Fibroblast of villous mesenchyme (primary cell): ENCODE measurements at regions not wholly inside any gene's neighbourhood (a gene's known extent, or its start where the extent isn't known, plus 50 kb on each side); places are given as distances from the start of the nearest gene placed in this dataset.

Experiments
- DNase-seq: peaks from one replicate; pipeline ENCODE4 v3.0.0-alpha.2; 2010; ENCODE audit warnings: low read depth
- H3K4me3 ChIP-seq: 2 replicates; pipeline ENCODE4 v1.5.1; 2011; ENCODE audit warnings: low read depth, mild to moderate bottlenecking, low read length
- CTCF ChIP-seq: IDR thresholded peaks from 2 replicates; pipeline ENCODE4 v1.5.1; 2012; ENCODE audit warnings: low read depth, mild to moderate bottlenecking, low read length; ENCODE audit not compliant: insufficient read depth

- DNase-seq, result no peak
- H3K4me3 ChIP-seq, result no peak overlapping the region
- TF ChIP-seq CTCF, result no peak
These were observed 137.2 kb downstream of the SPP2 start for GRCh38 chr2:234187646-234188174.

- DNase-seq, result no peak
- TF ChIP-seq CTCF, result no peak
- H3K4me3 ChIP-seq, result no peak overlapping the region
These were observed 130.6 kb downstream of the SPP2 start for GRCh38 chr2:234181121-234181520.

GRCh38 chr2:234179031-234179363, 128.5 kb downstream of the SPP2 start:
- no peak overlapping the region for H3K4me3 ChIP-seq
- TF ChIP-seq CTCF, result no peak

DNA sequence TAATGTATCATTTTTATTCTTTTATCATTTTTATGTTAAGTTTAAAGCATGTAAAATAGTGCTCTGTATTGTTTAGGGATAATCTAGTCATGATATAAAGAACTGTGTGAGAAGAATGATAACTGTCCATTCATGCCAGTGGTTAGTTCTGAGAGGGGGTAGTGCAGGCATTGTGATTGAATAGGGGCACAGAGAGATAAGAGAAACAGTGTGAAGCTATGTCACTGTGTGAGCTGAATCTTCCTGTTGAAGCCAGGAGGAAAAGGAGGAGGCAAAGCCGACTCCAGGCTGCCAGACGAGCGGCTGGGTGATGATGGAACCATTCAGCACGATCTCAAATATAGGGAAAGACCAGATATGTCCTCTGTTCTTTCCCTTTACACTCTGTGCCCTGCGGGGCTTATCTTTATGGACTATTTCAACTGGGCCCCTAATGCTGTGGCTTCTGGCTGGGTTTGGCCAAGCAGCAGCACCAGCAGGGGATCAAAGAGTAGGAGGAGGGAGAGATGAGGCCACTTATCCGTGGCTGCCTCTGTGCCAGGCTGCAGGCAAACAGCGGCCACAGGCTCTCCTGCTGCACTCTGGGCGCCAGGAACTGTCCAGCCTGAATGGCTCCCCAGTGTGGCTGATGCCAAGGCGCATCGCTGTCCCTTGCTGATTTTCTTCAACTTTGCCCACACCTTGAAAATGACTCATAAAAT, 128.0 kb downstream of the SPP2 start:
- H3K4me3 ChIP-seq, result no peak overlapping the region
- peak; percentile 3 for DNase-seq

More at GRCh38 chr2:234179031-234179363, 128.5 kb downstream of the SPP2 start:
- no peak for DNase-seq

GRCh38 chr2:234175649-234176048, 125.1 kb downstream of the SPP2 start:
- no peak for DNase-seq
- H3K4me3 ChIP-seq, result no peak overlapping the region
- no peak for TF ChIP-seq CTCF

More for the DNA sequence above, 128.0 kb downstream of the SPP2 start:
- no peak for TF ChIP-seq CTCF

GRCh38 chr2:234174742-234175141, 124.2 kb downstream of the SPP2 start:
- DNase-seq, result no peak
- no peak for TF ChIP-seq CTCF
- H3K4me3 ChIP-seq, result no peak overlapping the region

DNA sequence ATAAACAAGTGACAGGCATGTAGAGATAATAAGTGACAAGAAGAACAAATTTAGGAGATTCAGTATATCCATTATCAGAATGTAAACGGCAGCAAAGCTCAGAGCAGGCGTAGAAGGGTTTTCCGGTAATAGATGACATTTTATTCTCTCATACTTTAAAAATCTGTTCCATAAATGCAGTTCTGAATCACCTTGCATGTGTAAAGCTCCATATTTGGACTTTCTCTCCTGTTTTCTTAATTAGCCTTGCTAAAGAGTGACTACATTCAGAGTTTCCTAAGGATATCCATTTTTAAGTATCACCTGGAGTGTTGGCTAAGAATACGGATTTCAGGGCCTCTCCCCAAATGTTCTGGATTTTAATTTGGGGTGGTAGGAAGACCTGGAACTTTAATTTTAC, 122.0 kb downstream of the SPP2 start:
- DNase-seq, result no peak
- no peak overlapping the region for H3K4me3 ChIP-seq
- TF ChIP-seq CTCF, result no peak
